ENCODE measurements at regions not wholly inside any gene's neighbourhood (a gene's known extent, or its start where the extent isn't known, plus 50 kb on each side); places are given as distances from the start of the nearest gene placed in this dataset.

DNA sequence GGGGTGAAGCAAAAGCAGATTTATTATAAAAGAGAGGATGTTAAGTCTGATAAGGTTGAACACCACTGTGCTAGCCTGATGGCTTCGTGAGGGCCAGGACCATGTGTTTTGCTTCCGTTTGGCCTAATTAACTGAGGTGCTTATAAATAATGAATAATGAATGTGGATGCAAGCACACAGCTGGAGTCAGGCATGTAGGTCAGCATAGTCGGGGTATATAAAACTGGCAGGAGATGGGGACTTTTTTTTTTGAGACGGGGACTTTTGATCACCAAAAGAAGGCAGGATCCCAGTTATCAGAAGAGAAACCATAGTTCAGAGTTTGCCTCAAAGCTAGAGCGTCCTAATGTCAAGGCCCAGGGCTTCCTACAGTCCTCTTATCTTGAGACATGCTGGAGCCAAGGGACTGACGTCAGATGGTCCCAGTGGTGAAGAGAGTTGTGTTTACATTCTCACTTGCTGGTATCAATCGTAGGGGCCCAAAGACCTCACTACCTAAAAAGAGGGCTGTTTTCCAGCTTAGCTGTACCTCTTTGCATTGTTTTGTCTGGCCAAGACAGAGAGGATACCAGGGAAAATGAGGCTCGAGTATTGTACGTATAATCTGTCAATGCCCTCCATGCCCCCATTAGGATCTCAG, 50.4 kb downstream of the RTL9 start:
- no peak overlapping the region for H3K56ac ChIP-seq (ENCODE audit: low read length)
- no peak overlapping the region for H3K18ac ChIP-seq (ENCODE audit: low read length)
- no peaks in the 10 kb centered on the region for H3K4me1 ChIP-seq (ENCODE audit: control insufficient read depth, low read depth, low read length)
- H4K5ac ChIP-seq (ENCODE audit: low read length), result no peak overlapping the region
- no peak overlapping the region for H2BK15ac ChIP-seq (replicated peaks; ENCODE audit: low read depth)
- H3K4ac ChIP-seq (ENCODE audit: low read depth, low read length), result no peak overlapping the region
- no peak overlapping the region for H2AK5ac ChIP-seq (ENCODE audit: low read length)
- H3K36me3 ChIP-seq (ENCODE audit: control insufficient read depth, insufficient read depth, low read length), result no peaks in the 10 kb centered on the region
- no peaks in the 10 kb centered on the region for H3K27me3 ChIP-seq (ENCODE audit: insufficient read depth, low read length, poor library complexity)
- H3K79me1 ChIP-seq (ENCODE audit: low read length), result no peaks in the 10 kb centered on the region
- no peak overlapping the region for H3K4me2 ChIP-seq (ENCODE audit: low read length)
- no peak overlapping the region for H3K9ac ChIP-seq (ENCODE audit: low read length)
- WGBS (ENCODE audit: extremely low coverage, insufficient coverage, low lambda C conversion rate), result no CpG with 5 or more reads among the region's 9 CpGs
- no peaks in the 10 kb centered on the region for H3K79me2 ChIP-seq (ENCODE audit: control insufficient read depth, insufficient read depth, low read length)
- DNase-seq, result peak; percentile 50
- no peak overlapping the region for H2BK120ac ChIP-seq (ENCODE audit: low read depth, low read length)
- H3K27ac ChIP-seq (ENCODE audit: low read depth, low read length), result no peak overlapping the region
- H3K4me3 ChIP-seq (ENCODE audit: low read length), result no peak overlapping the region
- no peak overlapping the region for H4K8ac ChIP-seq (ENCODE audit: low read depth, low read length)
- no peak overlapping the region for H2BK5ac ChIP-seq (ENCODE audit: low read length)
- H3K23ac ChIP-seq (ENCODE audit: low read length), result no peak overlapping the region

DNA sequence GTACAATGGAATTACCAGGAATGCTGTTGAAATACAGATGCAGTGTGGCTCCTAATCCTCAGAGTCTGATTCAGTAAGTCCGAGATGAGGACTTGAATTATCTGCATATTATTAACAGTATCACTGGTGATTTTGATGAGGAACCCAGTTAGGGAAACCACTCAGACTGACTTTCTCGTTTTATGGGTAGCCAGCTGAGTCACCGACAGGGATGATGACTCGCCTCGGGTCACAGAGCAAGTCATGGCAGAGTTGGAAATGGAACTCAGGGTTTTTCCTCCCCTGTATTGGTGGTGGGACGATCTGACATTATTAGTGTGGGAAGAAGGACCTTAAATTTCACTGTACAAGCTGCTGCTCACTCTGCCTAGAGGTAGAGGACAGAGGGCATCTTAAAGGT, 51.3 kb downstream of the RTL9 start:
- Histone ChIP-seq H4K5ac (ENCODE audit: low read length) (no peak overlapping the region), H3K79me2 (ENCODE audit: control insufficient read depth, insufficient read depth, low read length) (no peaks in the 10 kb centered on the region), H3K27me3 (ENCODE audit: insufficient read depth, low read length, poor library complexity) (no peaks in the 10 kb centered on the region), H2BK15ac (replicated peaks; ENCODE audit: low read depth) (no peak overlapping the region), H3K18ac (ENCODE audit: low read length) (no peak overlapping the region), H3K4me3 (ENCODE audit: low read length) (no peak overlapping the region), H3K4me2 (ENCODE audit: low read length) (no peak overlapping the region), H3K56ac (ENCODE audit: low read length) (no peak overlapping the region), H3K4ac (ENCODE audit: low read depth, low read length) (no peak overlapping the region), H3K4me1 (ENCODE audit: control insufficient read depth, low read depth, low read length) (no peaks in the 10 kb centered on the region), H3K36me3 (ENCODE audit: control insufficient read depth, insufficient read depth, low read length) (no peaks in the 10 kb centered on the region), H3K79me1 (ENCODE audit: low read length) (no peaks in the 10 kb centered on the region), H3K9ac (ENCODE audit: low read length) (no peak overlapping the region), H4K8ac (ENCODE audit: low read depth, low read length) (no peak overlapping the region), H2BK5ac (ENCODE audit: low read length) (no peak overlapping the region), H3K27ac (ENCODE audit: low read depth, low read length) (no peak overlapping the region), H3K23ac (ENCODE audit: low read length) (no peak overlapping the region), H2AK5ac (ENCODE audit: low read length) (no peak overlapping the region), H2BK120ac (ENCODE audit: low read depth, low read length) (no peak overlapping the region)
- DNase-seq, result no peak
- WGBS (ENCODE audit: extremely low coverage, insufficient coverage, low lambda C conversion rate), result no CpG with 5 or more reads among the region's 6 CpGs

DNA sequence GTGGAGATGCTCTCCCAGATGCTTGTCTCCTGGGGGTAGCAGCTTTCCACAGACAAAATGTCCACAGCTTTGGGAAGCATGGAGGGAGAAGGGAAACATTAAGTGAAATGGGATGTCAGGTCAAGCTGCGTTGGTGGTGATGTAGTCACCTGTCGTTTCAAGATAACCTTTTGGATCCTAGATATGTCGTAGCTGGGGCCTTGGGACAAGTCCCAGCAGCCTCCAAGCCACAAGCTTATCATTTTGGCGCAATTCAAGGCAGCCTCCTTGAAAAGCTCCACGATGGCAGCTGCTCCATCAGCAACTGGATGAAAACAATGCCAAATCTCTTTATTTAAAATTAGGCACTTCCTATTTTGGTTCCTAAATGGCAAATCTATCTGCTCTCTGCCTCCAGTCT, 52.0 kb downstream of the RTL9 start:
- Histone ChIP-seq H3K79me1 (ENCODE audit: low read length) (no peaks in the 10 kb centered on the region), H3K18ac (ENCODE audit: low read length) (no peak overlapping the region), H3K27me3 (ENCODE audit: insufficient read depth, low read length, poor library complexity) (no peaks in the 10 kb centered on the region), H4K5ac (ENCODE audit: low read length) (no peak overlapping the region), H3K27ac (ENCODE audit: low read depth, low read length) (no peak overlapping the region), H2BK120ac (ENCODE audit: low read depth, low read length) (no peak overlapping the region), H3K4me1 (ENCODE audit: control insufficient read depth, low read depth, low read length) (no peaks in the 10 kb centered on the region), H3K4me3 (ENCODE audit: low read length) (no peak overlapping the region), H3K4ac (ENCODE audit: low read depth, low read length) (no peak overlapping the region), H3K56ac (ENCODE audit: low read length) (no peak overlapping the region), H3K79me2 (ENCODE audit: control insufficient read depth, insufficient read depth, low read length) (no peaks in the 10 kb centered on the region), H2BK5ac (ENCODE audit: low read length) (no peak overlapping the region), H4K8ac (ENCODE audit: low read depth, low read length) (no peak overlapping the region), H3K4me2 (ENCODE audit: low read length) (no peak overlapping the region), H2BK15ac (replicated peaks; ENCODE audit: low read depth) (peak overlapping the region; percentile 27), H3K9ac (ENCODE audit: low read length) (no peak overlapping the region), H2AK5ac (ENCODE audit: low read length) (no peak overlapping the region), H3K23ac (ENCODE audit: low read length) (no peak overlapping the region), H3K36me3 (ENCODE audit: control insufficient read depth, insufficient read depth, low read length) (no peaks in the 10 kb centered on the region)
- no peak for DNase-seq
- no CpG with 5 or more reads among the region's 5 CpGs for WGBS (ENCODE audit: extremely low coverage, insufficient coverage, low lambda C conversion rate)

DNA sequence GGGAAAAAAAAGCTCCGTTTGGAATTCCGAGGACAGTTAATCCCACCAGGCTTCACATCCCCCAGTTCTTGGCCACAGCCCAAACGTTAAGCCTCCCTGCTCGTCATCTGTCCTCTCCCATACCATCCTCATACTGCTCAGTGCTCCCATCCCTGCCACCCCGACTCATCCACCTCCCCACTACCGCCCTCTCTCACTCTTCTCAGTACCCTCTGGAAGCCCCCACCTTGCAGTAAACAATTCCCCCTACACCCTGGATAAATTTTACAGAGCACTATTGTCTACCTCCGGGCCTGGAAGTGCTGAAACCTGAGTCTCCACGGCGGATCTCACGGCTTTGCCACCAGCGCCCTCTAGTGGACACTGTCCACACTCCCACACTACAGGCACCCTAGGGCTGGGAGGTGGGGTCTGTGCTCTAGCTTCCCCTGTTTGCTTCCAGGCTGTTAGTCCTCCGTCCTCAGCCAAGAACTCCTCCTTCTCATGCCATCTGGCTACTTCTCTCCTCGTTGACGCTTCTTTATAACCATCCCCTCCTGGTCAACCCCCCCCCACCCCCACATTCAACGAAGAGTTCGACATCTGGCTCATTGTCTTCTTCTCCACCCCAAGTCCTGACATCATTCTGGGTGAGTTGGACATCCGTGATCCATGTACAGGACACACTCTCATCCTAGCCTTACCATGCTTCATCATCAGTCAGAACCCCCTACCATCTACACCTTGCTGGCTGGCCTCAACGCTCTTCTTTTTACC, 54.5 kb downstream of the RTL9 start:
- H3K23ac ChIP-seq (ENCODE audit: low read length), result no peak overlapping the region
- no peak overlapping the region for H3K4me3 ChIP-seq (ENCODE audit: low read length)
- no peak overlapping the region for H3K18ac ChIP-seq (ENCODE audit: low read length)
- no peak overlapping the region for H2BK120ac ChIP-seq (ENCODE audit: low read depth, low read length)
- no peaks in the 10 kb centered on the region for H3K79me1 ChIP-seq (ENCODE audit: low read length)
- no peaks in the 10 kb centered on the region for H3K4me1 ChIP-seq (ENCODE audit: control insufficient read depth, low read depth, low read length)
- no peak overlapping the region for H3K4ac ChIP-seq (ENCODE audit: low read depth, low read length)
- H3K79me2 ChIP-seq (ENCODE audit: control insufficient read depth, insufficient read depth, low read length), result no peaks in the 10 kb centered on the region
- no peak overlapping the region for H4K5ac ChIP-seq (ENCODE audit: low read length)
- H3K36me3 ChIP-seq (ENCODE audit: control insufficient read depth, insufficient read depth, low read length), result no peaks in the 10 kb centered on the region
- H3K27me3 ChIP-seq (ENCODE audit: insufficient read depth, low read length, poor library complexity), result no peaks in the 10 kb centered on the region
- H2BK15ac ChIP-seq (replicated peaks; ENCODE audit: low read depth), result no peak overlapping the region
- H3K27ac ChIP-seq (ENCODE audit: low read depth, low read length), result no peak overlapping the region
- WGBS (ENCODE audit: extremely low coverage, insufficient coverage, low lambda C conversion rate), result no CpG with 5 or more reads among the region's 18 CpGs
- H3K9ac ChIP-seq (ENCODE audit: low read length), result no peak overlapping the region
- H3K56ac ChIP-seq (ENCODE audit: low read length), result peak overlapping the region; percentile 64
- no peak overlapping the region for H3K4me2 ChIP-seq (ENCODE audit: low read length)
- H2AK5ac ChIP-seq (ENCODE audit: low read length), result no peak overlapping the region
- DNase-seq, result peak; percentile 76
- no peak overlapping the region for H2BK5ac ChIP-seq (ENCODE audit: low read length)
- no peak overlapping the region for H4K8ac ChIP-seq (ENCODE audit: low read depth, low read length)

DNA sequence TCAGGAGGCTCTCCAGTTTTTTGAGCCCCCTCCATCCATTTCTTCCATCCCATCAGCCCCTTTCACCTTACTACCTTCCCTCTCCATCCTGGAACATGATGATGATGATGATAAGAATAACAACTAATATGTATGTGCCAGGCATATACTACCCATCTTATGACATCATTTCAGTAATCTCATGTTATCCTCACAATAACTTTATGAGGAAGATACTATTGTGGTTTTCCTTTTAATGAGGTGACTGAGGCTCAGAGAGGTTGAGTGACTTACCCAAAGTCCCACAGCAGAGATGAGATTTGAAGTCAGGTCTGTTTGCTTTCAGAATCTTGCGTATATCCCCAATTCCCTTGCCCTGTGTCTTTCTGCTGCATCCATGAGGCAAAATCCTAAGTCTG, 55.1 kb downstream of the RTL9 start:
- Histone ChIP-seq H3K36me3 (ENCODE audit: control insufficient read depth, insufficient read depth, low read length) (no peaks in the 10 kb centered on the region), H3K4ac (ENCODE audit: low read depth, low read length) (no peak overlapping the region), H3K4me1 (ENCODE audit: control insufficient read depth, low read depth, low read length) (no peaks in the 10 kb centered on the region), H4K5ac (ENCODE audit: low read length) (no peak overlapping the region), H2BK120ac (ENCODE audit: low read depth, low read length) (no peak overlapping the region), H3K27me3 (ENCODE audit: insufficient read depth, low read length, poor library complexity) (no peaks in the 10 kb centered on the region), H3K56ac (ENCODE audit: low read length) (no peak overlapping the region), H3K23ac (ENCODE audit: low read length) (no peak overlapping the region), H3K79me1 (ENCODE audit: low read length) (no peaks in the 10 kb centered on the region), H3K18ac (ENCODE audit: low read length) (no peak overlapping the region), H2BK15ac (replicated peaks; ENCODE audit: low read depth) (no peak overlapping the region), H3K27ac (ENCODE audit: low read depth, low read length) (no peak overlapping the region), H4K8ac (ENCODE audit: low read depth, low read length) (no peak overlapping the region), H3K9ac (ENCODE audit: low read length) (no peak overlapping the region), H2AK5ac (ENCODE audit: low read length) (no peak overlapping the region), H3K4me3 (ENCODE audit: low read length) (no peak overlapping the region), H3K79me2 (ENCODE audit: control insufficient read depth, insufficient read depth, low read length) (no peaks in the 10 kb centered on the region), H3K4me2 (ENCODE audit: low read length) (no peak overlapping the region), H2BK5ac (ENCODE audit: low read length) (no peak overlapping the region)
- no CpG with 5 or more reads among the region's 1 CpG for whole genome bisulfite sequencing (ENCODE audit: extremely low coverage, insufficient coverage, low lambda C conversion rate)
- no peak for DNase-seq
